ENCODE measurements at regions not wholly inside any gene's neighbourhood (a gene's known extent, or its start where the extent isn't known, plus 50 kb on each side); places are given as distances from the start of the nearest gene placed in this dataset.

- DNase-seq (no peak), FAIRE-seq (no peak), ATAC-seq (no peak)
- H3K4me1 ChIP-seq, result no peaks in the 10 kb centered on the region
- intact Hi-C loops (cut with DNase I), result no loop called here
- 37 to 43% methylated on average over 3 of the region's 3 CpGs for WGBS, 2 donors
- H3K9me3 ChIP-seq, result no peaks in the 10 kb centered on the region
- no peak overlapping the region for H3K4me3 ChIP-seq
- H3K27me3 ChIP-seq, result no peaks in the 10 kb centered on the region
- H3K36me3 ChIP-seq, result no peaks in the 10 kb centered on the region
- TF ChIP-seq, protein P1, sequence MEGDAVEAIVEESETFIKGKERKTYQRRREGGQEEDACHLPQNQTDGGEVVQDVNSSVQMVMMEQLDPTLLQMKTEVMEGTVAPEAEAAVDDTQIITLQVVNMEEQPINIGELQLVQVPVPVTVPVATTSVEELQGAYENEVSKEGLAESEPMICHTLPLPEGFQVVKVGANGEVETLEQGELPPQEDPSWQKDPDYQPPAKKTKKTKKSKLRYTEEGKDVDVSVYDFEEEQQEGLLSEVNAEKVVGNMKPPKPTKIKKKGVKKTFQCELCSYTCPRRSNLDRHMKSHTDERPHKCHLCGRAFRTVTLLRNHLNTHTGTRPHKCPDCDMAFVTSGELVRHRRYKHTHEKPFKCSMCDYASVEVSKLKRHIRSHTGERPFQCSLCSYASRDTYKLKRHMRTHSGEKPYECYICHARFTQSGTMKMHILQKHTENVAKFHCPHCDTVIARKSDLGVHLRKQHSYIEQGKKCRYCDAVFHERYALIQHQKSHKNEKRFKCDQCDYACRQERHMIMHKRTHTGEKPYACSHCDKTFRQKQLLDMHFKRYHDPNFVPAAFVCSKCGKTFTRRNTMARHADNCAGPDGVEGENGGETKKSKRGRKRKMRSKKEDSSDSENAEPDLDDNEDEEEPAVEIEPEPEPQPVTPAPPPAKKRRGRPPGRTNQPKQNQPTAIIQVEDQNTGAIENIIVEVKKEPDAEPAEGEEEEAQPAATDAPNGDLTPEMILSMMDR (IDR thresholded peaks at IDR 0.05), result no peak
- H3K27ac ChIP-seq, result no peak overlapping the region
Observed at GRCh38 chr3:965826-966225, 127.0 kb upstream of the CNTN6 start.

GRCh38 chr3:966341-966740 is 126.5 kb upstream of the CNTN6 start:
- Histone ChIP-seq H3K27ac (no peak overlapping the region), H3K9me3 (no peaks in the 10 kb centered on the region), H3K36me3 (no peaks in the 10 kb centered on the region), H3K27me3 (no peaks in the 10 kb centered on the region), H3K4me3 (no peak overlapping the region), H3K4me1 (no peaks in the 10 kb centered on the region)
- intact Hi-C loops (cut with DNase I), result no loop called here
- no peak for DNase-seq
- TF ChIP-seq, protein P1 (IDR thresholded peaks at IDR 0.05), result no peak
- no peak for FAIRE-seq
- 57 to 65% methylated on average over 10 of the region's 10 CpGs for WGBS, 2 donors
- no peak for ATAC-seq

DNA sequence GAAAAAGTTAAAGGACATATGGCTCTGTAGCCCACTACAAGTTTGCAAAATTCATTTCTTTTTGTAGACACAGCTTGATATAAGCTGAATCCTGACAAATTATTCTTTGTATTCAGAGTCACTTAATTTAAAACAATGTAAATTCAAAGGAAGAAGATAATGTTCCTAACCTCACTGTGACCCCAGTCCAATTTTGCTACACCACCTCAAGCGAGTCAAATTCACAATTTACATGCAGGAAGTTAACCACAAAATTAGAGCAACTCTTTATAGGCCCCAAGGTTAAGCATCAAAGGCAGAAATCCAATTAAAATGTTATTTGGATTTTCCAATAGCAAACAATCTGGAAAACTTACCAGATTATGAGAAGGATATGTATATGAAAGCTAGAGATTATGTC is 119.5 kb upstream of the CNTN6 start:
- 28 to 46% methylated on average over 1 of the region's 1 CpG for WGBS, 2 donors
- FAIRE-seq (no peak), DNase-seq (no peak), ATAC-seq (no peak)
- H3K4me1 ChIP-seq, result no peaks in the 10 kb centered on the region
- intact Hi-C loops (cut with DNase I), result no loop called here
- no peaks in the 10 kb centered on the region for H3K27me3 ChIP-seq
- H3K27ac ChIP-seq, result no peak overlapping the region
- TF ChIP-seq, protein P1 (IDR thresholded peaks at IDR 0.05), result no peak
- no peaks in the 10 kb centered on the region for H3K36me3 ChIP-seq
- H3K9me3 ChIP-seq, result no peaks in the 10 kb centered on the region
- H3K4me3 ChIP-seq, result no peak overlapping the region

- no peaks in the 10 kb centered on the region for H3K9me3 ChIP-seq
- intact Hi-C loops (cut with DNase I), result no loop called here
- H3K4me3 ChIP-seq, result no peak overlapping the region
- H3K27me3 ChIP-seq, result no peaks in the 10 kb centered on the region
- DNase-seq (no peak), ATAC-seq (no peak), FAIRE-seq (no peak)
- H3K4me1 ChIP-seq, result no peaks in the 10 kb centered on the region
- TF ChIP-seq, protein P1 (IDR thresholded peaks at IDR 0.05), result no peak
- H3K36me3 ChIP-seq, result no peaks in the 10 kb centered on the region
- 63 to 74% methylated on average over 5 of the region's 5 CpGs for WGBS, 2 donors
- no peak overlapping the region for H3K27ac ChIP-seq
Observed at GRCh38 chr3:976006-976405, 116.8 kb upstream of the CNTN6 start.

GRCh38 chr3:981156-981555 is 111.7 kb upstream of the CNTN6 start:
- H3K9me3 ChIP-seq, result no peaks in the 10 kb centered on the region
- WGBS, 2 donors, result 51 to 76% methylated on average over 6 of the region's 6 CpGs
- H3K27me3 ChIP-seq, result no peaks in the 10 kb centered on the region
- TF ChIP-seq, protein P1 (IDR thresholded peaks at IDR 0.05), result no peak
- ATAC-seq (no peak), FAIRE-seq (no peak), DNase-seq (no peak)
- no peaks in the 10 kb centered on the region for H3K4me1 ChIP-seq
- intact Hi-C loops (cut with DNase I), result no loop called here
- H3K27ac ChIP-seq, result no peak overlapping the region
- no peaks in the 10 kb centered on the region for H3K36me3 ChIP-seq
- H3K4me3 ChIP-seq, result no peak overlapping the region

Data from pancreas (tissue), 10 donors.